ENCODE measurements at regions not wholly inside any gene's neighbourhood (a gene's known extent, or its start where the extent isn't known, plus 50 kb on each side); places are given as distances from the start of the nearest gene placed in this dataset.
"Not testable (repeated sequence)": the region's sequence is repeated elsewhere in the genome, so short reads cannot be mapped to it uniquely, and the experiment has no call there.

GRCh38 chr13:83453723-83454122 is 428.6 kb downstream of the SLITRK1 start:
- Histone ChIP-seq H3K27ac (ENCODE audit: low read depth) (no peak overlapping the region), H3K4me3 (ENCODE audit: low read depth, low read length) (no peak overlapping the region), H3K4me1 (ENCODE audit: insufficient read depth) (no peaks in the 10 kb centered on the region), H3K36me3 (ENCODE audit: insufficient read depth) (no peaks in the 10 kb centered on the region)
- 94% methylated on average over 11 of the region's 11 CpGs for WGBS
- DNase-seq (ENCODE audit: extremely low spot score) = no peak

GRCh38 chr13:83453300-83453699 is 429.0 kb downstream of the SLITRK1 start:
- Histone ChIP-seq H3K27ac (ENCODE audit: low read depth) (no peak overlapping the region), H3K4me3 (ENCODE audit: low read depth, low read length) (no peak overlapping the region), H3K36me3 (ENCODE audit: insufficient read depth) (no peaks in the 10 kb centered on the region), H3K4me1 (ENCODE audit: insufficient read depth) (no peaks in the 10 kb centered on the region)
- DNase-seq (ENCODE audit: extremely low spot score) = no peak
- WGBS = 92% methylated on average over 13 of the region's 13 CpGs

GRCh38 chr13:83452292-83452950 is 429.9 kb downstream of the SLITRK1 start:
- Histone ChIP-seq H3K27ac (ENCODE audit: low read depth) (no peak overlapping the region), H3K4me1 (ENCODE audit: insufficient read depth) (no peaks in the 10 kb centered on the region), H3K4me3 (ENCODE audit: low read depth, low read length) (no peak overlapping the region), H3K36me3 (ENCODE audit: insufficient read depth) (no peaks in the 10 kb centered on the region)
- no peak for DNase-seq (ENCODE audit: extremely low spot score)
- WGBS = 94% methylated on average over 26 of the region's 26 CpGs

- WGBS = 54% methylated on average over 2 of the region's 2 CpGs
- no peaks in the 10 kb centered on the region for H3K36me3 ChIP-seq (ENCODE audit: insufficient read depth)
- no peak for DNase-seq (ENCODE audit: extremely low spot score)
Observed at GRCh38 chr13:83450591-83450990, 431.7 kb downstream of the SLITRK1 start.

GRCh38 chr13:83449668-83450395 is 432.4 kb downstream of the SLITRK1 start:
- Histone ChIP-seq H3K4me1 (ENCODE audit: insufficient read depth) (no peaks in the 10 kb centered on the region), H3K36me3 (ENCODE audit: insufficient read depth) (no peaks in the 10 kb centered on the region), H3K27ac (ENCODE audit: low read depth) (no peak overlapping the region), H3K4me3 (ENCODE audit: low read depth, low read length) (no peak overlapping the region)
- DNase-seq (ENCODE audit: extremely low spot score) = no peak
- WGBS = 53% methylated on average over 3 of the region's 3 CpGs

More at GRCh38 chr13:83450591-83450990, 431.7 kb downstream of the SLITRK1 start:
- Histone ChIP-seq H3K4me1 (ENCODE audit: insufficient read depth) (no peaks in the 10 kb centered on the region), H3K27ac (ENCODE audit: low read depth) (no peak overlapping the region), H3K4me3 (ENCODE audit: low read depth, low read length) (no peak overlapping the region)

GRCh38 chr13:83440465-83440864 is 441.8 kb downstream of the SLITRK1 start:
- no peak overlapping the region for H3K4me3 ChIP-seq (ENCODE audit: low read depth, low read length)
- DNase-seq (ENCODE audit: extremely low spot score) = no peak
- H3K4me1 ChIP-seq (ENCODE audit: insufficient read depth) = no peaks in the 10 kb centered on the region
- H3K36me3 ChIP-seq (ENCODE audit: insufficient read depth) = no peaks in the 10 kb centered on the region
- H3K27ac ChIP-seq (ENCODE audit: low read depth) = no peak overlapping the region
- WGBS = 94% methylated on average over 1 of the region's 1 CpG

- H3K27ac ChIP-seq (ENCODE audit: low read depth); H3K4me3 ChIP-seq (ENCODE audit: low read depth, low read length); H3K36me3 ChIP-seq (ENCODE audit: insufficient read depth); DNase-seq (ENCODE audit: extremely low spot score); H3K4me1 ChIP-seq (ENCODE audit: insufficient read depth): not testable (repeated sequence)
- 91% methylated on average over 12 of the region's 12 CpGs for WGBS
Observed at GRCh38 chr13:83439464-83439863, 442.8 kb downstream of the SLITRK1 start.

GRCh38 chr13:83423861-83424260 is 458.4 kb downstream of the SLITRK1 start:
- DNase-seq (ENCODE audit: extremely low spot score) = no peak
- H3K4me1 ChIP-seq (ENCODE audit: insufficient read depth) = no peaks in the 10 kb centered on the region
- no peaks in the 10 kb centered on the region for H3K36me3 ChIP-seq (ENCODE audit: insufficient read depth)
- no peak overlapping the region for H3K27ac ChIP-seq (ENCODE audit: low read depth)
- 72% methylated on average over 3 of the region's 3 CpGs for WGBS
- H3K4me3 ChIP-seq (ENCODE audit: low read depth, low read length) = no peak overlapping the region

GRCh38 chr13:83423381-83423780 is 458.9 kb downstream of the SLITRK1 start:
- WGBS = 92% methylated on average over 2 of the region's 2 CpGs
- no peaks in the 10 kb centered on the region for H3K4me1 ChIP-seq (ENCODE audit: insufficient read depth)

GRCh38 chr13:83414393-83414792 is 467.9 kb downstream of the SLITRK1 start:
- Histone ChIP-seq H3K4me3 (ENCODE audit: low read depth, low read length) (no peak overlapping the region), H3K36me3 (ENCODE audit: insufficient read depth) (no peaks in the 10 kb centered on the region), H3K4me1 (ENCODE audit: insufficient read depth) (no peaks in the 10 kb centered on the region), H3K27ac (ENCODE audit: low read depth) (no peak overlapping the region)
- 80% methylated on average over 4 of the region's 4 CpGs for WGBS
- DNase-seq (ENCODE audit: extremely low spot score) = no peak

More at GRCh38 chr13:83423381-83423780, 458.9 kb downstream of the SLITRK1 start:
- Histone ChIP-seq H3K27ac (ENCODE audit: low read depth) (no peak overlapping the region), H3K36me3 (ENCODE audit: insufficient read depth) (no peaks in the 10 kb centered on the region), H3K4me3 (ENCODE audit: low read depth, low read length) (no peak overlapping the region)
- no peak for DNase-seq (ENCODE audit: extremely low spot score)

- DNase-seq (ENCODE audit: extremely low spot score) = no peak
- Histone ChIP-seq H3K4me3 (ENCODE audit: low read depth, low read length) (no peak overlapping the region), H3K27ac (ENCODE audit: low read depth) (no peak overlapping the region), H3K36me3 (ENCODE audit: insufficient read depth) (no peaks in the 10 kb centered on the region), H3K4me1 (ENCODE audit: insufficient read depth) (no peaks in the 10 kb centered on the region)
- WGBS = 52% methylated on average over 1 of the region's 1 CpG
Observed at GRCh38 chr13:83386609-83387008, 495.7 kb downstream of the SLITRK1 start.

- 27% methylated on average over 1 of the region's 1 CpG for WGBS
- no peak for DNase-seq (ENCODE audit: extremely low spot score)
- Histone ChIP-seq H3K4me1 (ENCODE audit: insufficient read depth) (no peaks in the 10 kb centered on the region), H3K27ac (ENCODE audit: low read depth) (no peak overlapping the region), H3K36me3 (ENCODE audit: insufficient read depth) (no peaks in the 10 kb centered on the region), H3K4me3 (ENCODE audit: low read depth, low read length) (no peak overlapping the region)
Observed at GRCh38 chr13:83378908-83379307, 503.4 kb downstream of the SLITRK1 start.

GRCh38 chr13:83377491-83377890 is 504.8 kb downstream of the SLITRK1 start:
- WGBS = 38% methylated on average over 1 of the region's 1 CpG
- H3K27ac ChIP-seq (ENCODE audit: low read depth) = no peak overlapping the region
- no peak for DNase-seq (ENCODE audit: extremely low spot score)

GRCh38 chr13:83372786-83373185 is 509.5 kb downstream of the SLITRK1 start:
- H3K4me1 ChIP-seq (ENCODE audit: insufficient read depth) = no peaks in the 10 kb centered on the region
- no peak overlapping the region for H3K4me3 ChIP-seq (ENCODE audit: low read depth, low read length)
- H3K27ac ChIP-seq (ENCODE audit: low read depth) = no peak overlapping the region
- H3K36me3 ChIP-seq (ENCODE audit: insufficient read depth) = no peaks in the 10 kb centered on the region
- no peak for DNase-seq (ENCODE audit: extremely low spot score)
- 54% methylated on average over 2 of the region's 2 CpGs for WGBS

More at GRCh38 chr13:83377491-83377890, 504.8 kb downstream of the SLITRK1 start:
- Histone ChIP-seq H3K36me3 (ENCODE audit: insufficient read depth) (no peaks in the 10 kb centered on the region), H3K4me1 (ENCODE audit: insufficient read depth) (no peaks in the 10 kb centered on the region), H3K4me3 (ENCODE audit: low read depth, low read length) (no peak overlapping the region)
